ENCODE measurements at regions not wholly inside any gene's neighbourhood (a gene's known extent, or its start where the extent isn't known, plus 50 kb on each side); places are given as distances from the start of the nearest gene placed in this dataset.

GRCh38 chr3:117744935-117745334 is 1035.4 kb downstream of the TUSC7 start:
- TF ChIP-seq POLR2A (IDR thresholded peaks at IDR 0.05): no peak
- TF ChIP-seq CTCF (IDR thresholded peaks at IDR 0.05): no peak
- H3K4me1 ChIP-seq (replicated peaks in 1 of 2): no peaks in the 10 kb centered on the region
- H3K27me3 ChIP-seq: no peaks in the 10 kb centered on the region
- no peak overlapping the region for H3K4me3 ChIP-seq
- no peaks in the 10 kb centered on the region for H3K9me3 ChIP-seq (replicated peaks in 1 of 3)
- WGBS, 4 donors: 75 to 83% (median 76%) methylated on average over 1 of the region's 1 CpG
- H3K36me3 ChIP-seq (replicated peaks in 1 of 2): no peaks in the 10 kb centered on the region
- no peak for DNase-seq
- no peak overlapping the region for H3K27ac ChIP-seq
- intact Hi-C loops (cut with DNase I): no loop called here

GRCh38 chr3:117745516-117745915 is 1035.9 kb downstream of the TUSC7 start:
- Histone ChIP-seq H3K27me3 (no peaks in the 10 kb centered on the region), H3K4me1 (replicated peaks in 1 of 2) (no peaks in the 10 kb centered on the region), H3K9me3 (replicated peaks in 1 of 3) (no peaks in the 10 kb centered on the region), H3K36me3 (replicated peaks in 1 of 2) (no peaks in the 10 kb centered on the region), H3K4me3 (no peak overlapping the region), H3K27ac (no peak overlapping the region)
- TF ChIP-seq CTCF (IDR thresholded peaks at IDR 0.05) (no peak), POLR2A (IDR thresholded peaks at IDR 0.05) (no peak)
- WGBS, 4 donors: 84 to 95% (median 91%) methylated on average over 6 of the region's 6 CpGs
- intact Hi-C loops (cut with DNase I): no loop called here
- DNase-seq: no peak

GRCh38 chr3:117746066-117746465 is 1036.5 kb downstream of the TUSC7 start:
- TF ChIP-seq POLR2A (IDR thresholded peaks at IDR 0.05) (no peak), CTCF (IDR thresholded peaks at IDR 0.05) (no peak)
- no peaks in the 10 kb centered on the region for H3K27me3 ChIP-seq
- no peak overlapping the region for H3K4me3 ChIP-seq
- no peaks in the 10 kb centered on the region for H3K36me3 ChIP-seq (replicated peaks in 1 of 2)
- DNase-seq: no peak
- intact Hi-C loops (cut with DNase I): no loop called here
- no peaks in the 10 kb centered on the region for H3K4me1 ChIP-seq (replicated peaks in 1 of 2)
- WGBS, 4 donors: 67 to 100% (median 86%) methylated on average over 3 of the region's 3 CpGs
- no peaks in the 10 kb centered on the region for H3K9me3 ChIP-seq (replicated peaks in 1 of 3)
- no peak overlapping the region for H3K27ac ChIP-seq

- H3K4me3 ChIP-seq: no peak overlapping the region
- 72 to 85% (median 78%) methylated on average over 1 of the region's 1 CpG for whole genome bisulfite sequencing, 4 donors
- TF ChIP-seq POLR2A (IDR thresholded peaks at IDR 0.05): no peak
- TF ChIP-seq CTCF (IDR thresholded peaks at IDR 0.05): no peak
- H3K9me3 ChIP-seq (replicated peaks in 1 of 3): no peaks in the 10 kb centered on the region
- no peak for DNase-seq
- no peak overlapping the region for H3K27ac ChIP-seq
- H3K4me1 ChIP-seq (replicated peaks in 1 of 2): no peaks in the 10 kb centered on the region
- no peaks in the 10 kb centered on the region for H3K36me3 ChIP-seq (replicated peaks in 1 of 2)
- intact Hi-C loops (cut with DNase I): no loop called here
- H3K27me3 ChIP-seq: no peaks in the 10 kb centered on the region
These were observed 1038.6 kb downstream of the TUSC7 start for GRCh38 chr3:117748131-117748530.

Data from adrenal gland (tissue), 9 donors.